ENCODE measurements at regions not wholly inside any gene's neighbourhood (a gene's known extent, or its start where the extent isn't known, plus 50 kb on each side); places are given as distances from the start of the nearest gene placed in this dataset.

GRCh38 chr6:16059496-16059895 is 69.4 kb upstream of the MYLIP start (continued):
- no peak for TF ChIP-seq ZBTB33 (IDR thresholded peaks at IDR 0.05; ENCODE audit: extremely low read depth, insufficient replicate concordance, low read length)
- TF ChIP-seq REST (IDR thresholded peaks at IDR 0.05; ENCODE audit: low read depth): no peak
- no peak for TF ChIP-seq SRF (IDR thresholded peaks at IDR 0.05; ENCODE audit: low read depth)

GRCh38 chr6:16058929-16059345 is 69.9 kb upstream of the MYLIP start:
- CTCF ChIA-PET: no interaction called here
- TF ChIP-seq ATF3 (IDR thresholded peaks at IDR 0.05): no peak
- no peak for TF ChIP-seq YY1 (IDR thresholded peaks at IDR 0.05; ENCODE audit: extremely low read depth, insufficient replicate concordance, low read depth, low read length)
- no peak for TF ChIP-seq SP1 (IDR thresholded peaks at IDR 0.05; ENCODE audit: low read depth)
- TF ChIP-seq EGR1 (IDR thresholded peaks at IDR 0.05; ENCODE audit: low read depth): no peak
- no peak for TF ChIP-seq ELF1 (IDR thresholded peaks at IDR 0.05; ENCODE audit: borderline replicate concordance, low read depth)
- TF ChIP-seq ZNF274 (IDR thresholded peaks at IDR 0.05; ENCODE audit: low read depth, low read length): no peak
- TF ChIP-seq REST (IDR thresholded peaks at IDR 0.05; ENCODE audit: low read depth): no peak
- TF ChIP-seq TCF7L2 (IDR thresholded peaks at IDR 0.05; ENCODE audit: borderline replicate concordance, extremely low read depth, insufficient read depth, insufficient read length): no peak
- no peak for TF ChIP-seq RAD21 (IDR thresholded peaks at IDR 0.05; ENCODE audit: low read depth)
- no peak for TF ChIP-seq SRF (IDR thresholded peaks at IDR 0.05; ENCODE audit: low read depth)
- TF ChIP-seq CBX3 (IDR thresholded peaks at IDR 0.05; ENCODE audit: low read depth): no peak
- no peak for TF ChIP-seq FOSL1 (IDR thresholded peaks at IDR 0.05; ENCODE audit: low read depth)
- no peak for TF ChIP-seq EZH2phosphoT487 (IDR thresholded peaks at IDR 0.05; ENCODE audit: borderline replicate concordance)
- TF ChIP-seq POLR2AphosphoS5 (IDR thresholded peaks at IDR 0.05; ENCODE audit: low read depth, low read length): no peak

More at GRCh38 chr6:16058929-16059345, 69.9 kb upstream of the MYLIP start:
- ChIA-PET POLR2A (interaction anchor here (1.3 kb wide), 1 partner anchor 70 kb away, joined by 4 read pairs; the partner anchor contains the start of gene MYLIP), RAD21 (ENCODE audit: low non-redundant PET in 1 of 2, low total read pairs in 2 of 2, uncharacterized antibody in 2 of 2, unreplicated experiment in 2 of 2) (no interaction called here)
- no peaks in the 10 kb centered on the region for H3K4me1 ChIP-seq (ENCODE audit: control insufficient read depth in 1 of 2, insufficient read depth in 2 of 2, low read length in 2 of 2)
- H3K9ac ChIP-seq (ENCODE audit: low read length): no peak overlapping the region
- no peaks in the 10 kb centered on the region for H3K9me2 ChIP-seq (ENCODE audit: insufficient read depth)
- H3K36me3 ChIP-seq (ENCODE audit: control insufficient read depth in 1 of 2, insufficient read depth in 2 of 2, low read length in 2 of 2): no peaks in the 10 kb centered on the region
- H3K79me2 ChIP-seq (ENCODE audit: insufficient read depth, low read length): no peaks in the 10 kb centered on the region
- intact Hi-C loops (cut with micrococcal nuclease): no loop called here
- H2AFZ ChIP-seq (ENCODE audit: low read depth, low read length, poor library complexity, severe bottlenecking): no peak overlapping the region
- H3K4me3 ChIP-seq (replicated peaks in 1 of 2; ENCODE audit: low read depth in 1 of 2, low read length in 2 of 2): no peak overlapping the region
- H4K20me1 ChIP-seq (ENCODE audit: insufficient read depth): no peaks in the 10 kb centered on the region
- ATAC-seq (no peak), DNase-seq (ENCODE audit: low read depth, low spot score) (no peak)
- H3K27me3 ChIP-seq (ENCODE audit: insufficient read depth, low read length): no peaks in the 10 kb centered on the region
- BruUV-seq (replicated peaks): no TSS peak
- no peak overlapping the region for H3K27ac ChIP-seq (ENCODE audit: low read depth, low read length)
- no peak overlapping the region for H3K4me2 ChIP-seq (ENCODE audit: low read length)
- H3K9me3 ChIP-seq (ENCODE audit: control insufficient read depth in 1 of 2, insufficient read depth in 1 of 2, low read depth in 1 of 2, low read length in 2 of 2): no peaks in the 10 kb centered on the region
